SK-N-SH (cell line): ENCODE measurements at regions not wholly inside any gene's neighbourhood (a gene's known extent, or its start where the extent isn't known, plus 50 kb on each side); places are given as distances from the start of the nearest gene placed in this dataset.

Experiments
- CTCF ChIA-PET: fragments of 300-600, 350-600 bp; formaldehyde crosslinking; extraction: SDS; loops from one replicate; lab custom pipeline; 2021; lab: Yijun Ruan, JAX
- POLR2A ChIA-PET: fragments of 350-600 bp; sonication (Branson Sonifier 250); formaldehyde crosslinking; extraction: SDS; loops from one replicate; lab custom pipeline; 2020; ENCODE audit warnings: antibody characterized with exemption, inconsistent platforms; lab: Yijun Ruan, JAX
- DNase-seq: peaks from one replicate; pipeline ENCODE4 v3.0.0; 2012
- H2AFZ ChIP-seq: fragments of 200-600 bp; sonication (generic); 2 replicates; pipeline ENCODE4 v1.8.1; 2016; ENCODE audit warnings: antibody characterized with exemption, mild to moderate bottlenecking, low read depth
- H3F3A ChIP-seq: fragments of 200-600 bp; sonication (generic); replicated peaks from 2 replicates; pipeline ENCODE3; 2016; ENCODE audit warnings: antibody characterized with exemption, mild to moderate bottlenecking; ENCODE audit not compliant: insufficient read depth
- H3K27ac ChIP-seq, 2 experiments: fragments of 200-500 bp in 1 of 2; fragments of 200-600 bp in 1 of 2; sonication (Bioruptor generic) in 1 of 2; sonication (generic), shearing (Covaris generic) in 1 of 2; 2 replicates each; pipeline versions ENCODE4 v1.5.1 to v1.6.1; 2014 to 2016; ENCODE audit warnings: low read depth in 2 of 2, inconsistent platforms in 1 of 2, low read length in 1 of 2, mild to moderate bottlenecking in 1 of 2, mixed read lengths in 1 of 2
- H3K27me3 ChIP-seq: fragments of 200-600 bp; sonication (generic), shearing (Covaris generic); 2 replicates; pipeline ENCODE4 v1.6.1; 2016; ENCODE audit warnings: mixed run types; ENCODE audit not compliant: insufficient read depth
- H3K36me3 ChIP-seq, 2 experiments: fragments of 200-500 bp in 1 of 2; fragments of 200-600 bp in 1 of 2; sonication (Bioruptor generic) in 1 of 2; sonication (generic) in 1 of 2; replicated peaks in 1 of 2; 2 replicates each; pipeline versions ENCODE3 to v1.5.1; 2014 to 2016; ENCODE audit warnings: low read length in 1 of 2, mild to moderate bottlenecking in 1 of 2; ENCODE audit not compliant: insufficient read depth in 2 of 2, control insufficient read depth in 1 of 2
- H3K4me1 ChIP-seq, 2 experiments: fragments of 200-500 bp in 1 of 2; fragments of 200-600 bp in 1 of 2; sonication (Bioruptor generic) in 1 of 2; sonication (generic), shearing (Covaris generic) in 1 of 2; 2 replicates each; pipeline versions ENCODE4 v1.5.1 to v1.6.1; 2014 to 2016; ENCODE audit warnings: low read depth in 1 of 2, low read length in 1 of 2, mixed run types in 1 of 2; ENCODE audit not compliant: insufficient read depth in 2 of 2, control insufficient read depth in 1 of 2
- H3K4me2 ChIP-seq: fragments of 200-600 bp; sonication (generic), shearing (Covaris generic); 2 replicates; pipeline ENCODE4 v1.6.1; 2017; ENCODE audit warnings: mixed run types
- H3K4me3 ChIP-seq, 2 experiments: fragments of 200-500 bp in 1 of 2; fragments of 200-600 bp in 1 of 2; sonication (Bioruptor generic) in 1 of 2; sonication (generic), shearing (Covaris generic) in 1 of 2; 2 replicates each; pipeline versions ENCODE4 v1.5.1 to v1.8.1; 2014 to 2016; ENCODE audit warnings: low read depth in 2 of 2, inconsistent platforms in 1 of 2, low read length in 1 of 2, mild to moderate bottlenecking in 1 of 2, mixed read lengths in 1 of 2, moderate library complexity in 1 of 2
- H3K79me2 ChIP-seq: fragments of 200-600 bp; sonication (generic); 2 replicates; pipeline ENCODE4 v1.8.1; 2017; ENCODE audit warnings: mild to moderate bottlenecking; ENCODE audit not compliant: insufficient read depth
- H3K9ac ChIP-seq: fragments of 200-600 bp; sonication (generic); 2 replicates; pipeline ENCODE4 v1.6.1; 2017; ENCODE audit warnings: mixed run types
- H3K9me2 ChIP-seq: fragments of 200-600 bp; sonication (generic); 2 replicates; pipeline ENCODE4 v1.6.1; 2017; ENCODE audit warnings: mixed run types
- H3K9me3 ChIP-seq: fragments of 200-600 bp; sonication (generic); 2 replicates; pipeline ENCODE4 v1.6.1; 2017; ENCODE audit warnings: mixed run types, mild to moderate bottlenecking, moderate library complexity
- H4K20me1 ChIP-seq: fragments of 200-600 bp; sonication (generic); 2 replicates; pipeline ENCODE4 v1.6.1; 2017; ENCODE audit warnings: mild to moderate bottlenecking, mixed run types; ENCODE audit not compliant: insufficient read depth
- CHD2 ChIP-seq: fragments of 150-350 bp; IDR thresholded peaks from 2 replicates; pipeline ENCODE4 v1.6.1; 2018; ENCODE audit warnings: low read length; ENCODE audit not compliant: partially characterized antibody
- EP300 ChIP-seq, 2 experiments: IDR thresholded peaks; 2 replicates each; pipeline versions ENCODE4 v1.4.0 to v1.6.1; 2012; ENCODE audit warnings: borderline replicate concordance in 1 of 2, low read depth in 1 of 2, low read length in 1 of 2
- EZH2phosphoT487 ChIP-seq: fragments of 200-600 bp; sonication (generic); IDR thresholded peaks from 2 replicates; pipeline ENCODE4 v1.6.1; 2017; ENCODE audit warnings: low read depth, mixed run types, mild to moderate bottlenecking, antibody characterized with exemption, moderate library complexity, borderline replicate concordance
- FOSL2 ChIP-seq: IDR thresholded peaks from 2 replicates; pipeline ENCODE4 v1.4.0; 2012; ENCODE audit warnings: low read depth, mild to moderate bottlenecking, moderate library complexity, borderline replicate concordance
- FOXM1 ChIP-seq: IDR thresholded peaks from 2 replicates; pipeline ENCODE4 v1.4.0; 2012; ENCODE audit warnings: low read depth, mild to moderate bottlenecking
- GABPA ChIP-seq: IDR thresholded peaks from 2 replicates; pipeline ENCODE4 v1.4.0; 2012; ENCODE audit warnings: low read depth, mild to moderate bottlenecking
- JUND ChIP-seq: IDR thresholded peaks from 2 replicates; pipeline ENCODE4 v1.4.0; 2012
- RAD21 ChIP-seq: IDR thresholded peaks from 2 replicates; pipeline ENCODE4 v1.6.1; 2012; ENCODE audit warnings: mild to moderate bottlenecking, low read length
- RCOR1 ChIP-seq: fragments of 150-350 bp; IDR thresholded peaks from 2 replicates; pipeline ENCODE4 v1.6.1; 2017; ENCODE audit warnings: antibody characterized with exemption, low read length
- RXRA ChIP-seq: IDR thresholded peaks from 2 replicates; pipeline ENCODE4 v1.4.0; 2012; ENCODE audit warnings: low read depth, mild to moderate bottlenecking, borderline replicate concordance
- SIN3A ChIP-seq: IDR thresholded peaks from 2 replicates; pipeline ENCODE4 v1.6.1; 2012; ENCODE audit warnings: low read depth, mild to moderate bottlenecking, low read length, moderate library complexity, borderline replicate concordance
- SMC3 ChIP-seq: IDR thresholded peaks from 2 replicates; pipeline ENCODE4 v1.6.1; 2012; ENCODE audit warnings: low read depth, low read length, improper control_type of control experiment
- TAF1 ChIP-seq: IDR thresholded peaks from 2 replicates; pipeline ENCODE4 v1.6.1; 2012; ENCODE audit warnings: low read depth, mild to moderate bottlenecking, low read length, moderate library complexity, borderline replicate concordance
- WGBS: methylation state at CpG from one replicate; pipeline ENCODE4 v1.1.6; 2017; ENCODE audit warnings: low lambda C conversion rate; 5-methylcytosine and 5-hydroxymethylcytosine counted together
- TF ChIP-seq, protein P1 (sequence below): fragments of 150-350 bp; IDR thresholded peaks from 2 replicates; pipeline ENCODE4 v1.6.1; 2017; ENCODE audit warnings: antibody characterized with exemption, low read length, low read depth, borderline replicate concordance
- TF ChIP-seq, protein P2 (sequence below): fragments of 150-350 bp; IDR thresholded peaks from 2 replicates; pipeline ENCODE4 v1.6.1; 2016; ENCODE audit warnings: mild to moderate bottlenecking, low read depth, low read length

DNA sequence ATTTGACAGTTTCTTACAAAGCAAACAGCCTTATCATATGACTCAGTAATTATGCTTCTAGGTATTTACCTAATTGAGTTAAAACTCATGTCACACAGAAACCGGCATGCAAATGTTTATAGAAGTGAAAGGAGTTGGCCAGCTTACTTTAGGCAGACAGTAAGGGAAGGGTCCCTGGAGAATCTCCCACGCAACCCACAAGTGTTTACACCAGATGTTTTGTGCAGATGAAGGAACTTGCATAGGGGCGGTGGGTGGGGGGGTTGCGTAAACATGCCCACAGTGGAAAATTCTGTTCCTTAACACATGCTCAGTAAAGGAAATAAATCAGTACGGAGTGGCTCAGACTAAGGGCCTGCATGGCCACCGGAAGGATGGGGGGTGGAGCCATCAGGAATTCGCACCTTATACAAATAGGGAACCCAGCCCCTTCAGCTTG is 330.5 kb upstream of the AADAT start (continued):
- TF ChIP-seq SMC3, result no peak

DNA sequence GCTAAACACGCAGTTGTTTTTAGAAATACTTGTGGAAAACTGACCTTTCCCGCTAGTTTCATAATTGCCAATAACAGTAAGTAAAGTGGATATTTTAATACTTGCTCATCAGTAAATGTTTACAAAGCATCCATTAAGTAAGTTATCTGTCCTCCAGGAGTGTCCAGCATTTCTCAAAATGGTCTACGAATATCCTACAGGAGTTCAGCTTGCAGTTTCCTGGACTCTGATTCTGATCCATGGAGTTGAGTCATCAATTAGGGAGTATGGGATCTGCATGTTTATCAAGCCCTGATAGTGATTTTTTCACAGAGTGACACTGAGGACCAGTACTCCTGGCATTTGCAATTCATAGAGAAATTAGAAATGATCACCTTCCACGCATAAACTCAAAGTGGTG is 325.2 kb upstream of the AADAT start:
- H3K4me2 ChIP-seq, result peak overlapping the region; percentile 48; the same call in 1 of the 2 replicates
- TF ChIP-seq RXRA (no peak), FOXM1 (no peak), EP300 (IDR thresholded peaks at IDR 0.05; ENCODE audit: borderline replicate concordance in 1 of 2, low read depth in 1 of 2, low read length in 1 of 2) (no peak), SIN3A (no peak), RCOR1 (no peak), JUND (peak; percentile 45; the same call in 1 of the 2 replicates), TAF1 (no peak), SMC3 (no peak), EZH2phosphoT487 (no peak), RAD21 (no peak), CHD2 (no peak), FOSL2 (peak; percentile 59; the same call in 1 of the 2 replicates), GABPA (no peak)
- TF ChIP-seq, protein P1, sequence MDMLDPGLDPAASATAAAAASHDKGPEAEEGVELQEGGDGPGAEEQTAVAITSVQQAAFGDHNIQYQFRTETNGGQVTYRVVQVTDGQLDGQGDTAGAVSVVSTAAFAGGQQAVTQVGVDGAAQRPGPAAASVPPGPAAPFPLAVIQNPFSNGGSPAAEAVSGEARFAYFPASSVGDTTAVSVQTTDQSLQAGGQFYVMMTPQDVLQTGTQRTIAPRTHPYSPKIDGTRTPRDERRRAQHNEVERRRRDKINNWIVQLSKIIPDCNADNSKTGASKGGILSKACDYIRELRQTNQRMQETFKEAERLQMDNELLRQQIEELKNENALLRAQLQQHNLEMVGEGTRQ, result no peak
- TF ChIP-seq, protein P2, sequence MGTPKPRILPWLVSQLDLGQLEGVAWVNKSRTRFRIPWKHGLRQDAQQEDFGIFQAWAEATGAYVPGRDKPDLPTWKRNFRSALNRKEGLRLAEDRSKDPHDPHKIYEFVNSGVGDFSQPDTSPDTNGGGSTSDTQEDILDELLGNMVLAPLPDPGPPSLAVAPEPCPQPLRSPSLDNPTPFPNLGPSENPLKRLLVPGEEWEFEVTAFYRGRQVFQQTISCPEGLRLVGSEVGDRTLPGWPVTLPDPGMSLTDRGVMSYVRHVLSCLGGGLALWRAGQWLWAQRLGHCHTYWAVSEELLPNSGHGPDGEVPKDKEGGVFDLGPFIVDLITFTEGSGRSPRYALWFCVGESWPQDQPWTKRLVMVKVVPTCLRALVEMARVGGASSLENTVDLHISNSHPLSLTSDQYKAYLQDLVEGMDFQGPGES, result no peak
- TF ChIP-seq, all 33 proteins: peak for 2
- no peak overlapping the region for H3K4me3 ChIP-seq
- H3K79me2 ChIP-seq, result no peaks in the 10 kb centered on the region
- H3K27me3 ChIP-seq, result no peaks in the 10 kb centered on the region
- ChIA-PET CTCF (no interaction called here), POLR2A (no interaction called here)
- H3F3A ChIP-seq, result peaks cover 13% of the 10 kb centered on the region
- H4K20me1 ChIP-seq, result no peaks in the 10 kb centered on the region
- H3K9ac ChIP-seq, result no peak overlapping the region
- no peaks in the 10 kb centered on the region for H3K9me2 ChIP-seq
- WGBS, result 34% methylated on average over 4 of the region's 4 CpGs
- peak overlapping the region; percentile 88 for H2AFZ ChIP-seq
- H3K36me3 ChIP-seq, result no peaks in the 10 kb centered on the region
- H3K27ac ChIP-seq, result peak overlapping the region in 1 of 2 experiments; percentile 41; a peak in 2 of 4 replicates
- no peak for DNase-seq
- H3K9me3 ChIP-seq, result no peaks in the 10 kb centered on the region
- H3K4me1 ChIP-seq, result peaks cover 0 to 13% of the 10 kb centered on the region in 2 experiments; a peak in 1 of 4 replicates
